GM10266 (cell line): ENCODE measurements at regions not wholly inside any gene's neighbourhood (a gene's known extent, or its start where the extent isn't known, plus 50 kb on each side); places are given as distances from the start of the nearest gene placed in this dataset.

Experiments
- DNase-seq: peaks from one replicate; pipeline ENCODE4 v3.0.0; 2012; ENCODE audit errors: extremely low spot score
- CTCF ChIP-seq: IDR thresholded peaks from 2 replicates; pipeline ENCODE4 v1.5.1; 2012; ENCODE audit warnings: mild to moderate bottlenecking, low read depth; ENCODE audit not compliant: control insufficient read depth, insufficient read depth; ENCODE audit errors: missing control alignments

GRCh38 chr4:103449296-103450023 is 251.3 kb upstream of the CENPE start:
- DNase-seq = no peak
- no peak for TF ChIP-seq CTCF

- no peak for DNase-seq
- TF ChIP-seq CTCF = no peak
These were observed 247.2 kb upstream of the CENPE start for GRCh38 chr4:103445377-103445776.

- TF ChIP-seq CTCF = no peak
- DNase-seq = no peak
These were observed 245.2 kb upstream of the CENPE start for GRCh38 chr4:103443324-103443723.

DNA sequence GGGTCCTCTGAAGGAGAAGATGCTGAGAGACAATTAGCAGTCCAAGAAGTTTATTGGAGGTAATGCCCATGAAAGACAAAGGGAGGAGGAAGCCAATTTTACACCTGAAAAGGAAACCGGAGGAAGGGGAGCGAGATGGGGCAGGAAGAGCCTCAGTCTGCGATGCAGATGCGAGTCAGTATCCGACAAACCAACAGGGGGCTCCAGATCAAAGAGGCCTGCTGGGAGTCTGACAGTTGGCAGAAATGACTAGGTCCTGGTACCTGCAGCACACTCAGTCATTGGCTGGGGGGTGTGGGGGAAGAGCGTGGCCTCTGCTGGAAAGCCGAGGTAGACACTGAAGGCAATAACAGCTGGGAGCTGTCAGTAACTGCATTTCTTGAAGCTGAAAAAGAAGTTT is 231.1 kb upstream of the CENPE start:
- peak; percentile 7 for TF ChIP-seq CTCF
- peak; percentile 6 for DNase-seq

GRCh38 chr4:103425406-103425805 is 227.3 kb upstream of the CENPE start:
- no peak for TF ChIP-seq CTCF
- no peak for DNase-seq

DNA sequence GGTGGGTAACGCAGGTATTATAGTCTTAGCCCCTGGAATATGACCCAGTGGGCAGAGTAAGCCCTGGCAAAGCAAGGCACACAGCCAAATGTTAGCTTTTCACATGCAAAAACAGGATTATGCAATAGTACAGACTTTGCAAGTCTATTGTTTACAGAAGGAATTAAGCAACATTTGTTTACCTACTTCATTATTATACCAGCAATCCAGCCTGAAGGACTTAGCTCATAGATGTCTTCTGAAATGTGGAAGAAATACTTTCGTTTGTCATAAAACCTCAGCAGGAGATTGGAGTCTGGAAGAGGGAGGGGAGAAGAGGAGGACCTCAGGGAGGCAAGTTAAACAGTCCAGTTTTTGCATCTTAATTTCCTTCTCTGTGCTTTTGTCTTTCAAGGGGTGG is 226.7 kb upstream of the CENPE start:
- no peak for TF ChIP-seq CTCF
- DNase-seq = no peak

GRCh38 chr4:103423261-103423660 is 225.1 kb upstream of the CENPE start:
- no peak for TF ChIP-seq CTCF
- no peak for DNase-seq
